ENCODE measurements at regions not wholly inside any gene's neighbourhood (a gene's known extent, or its start where the extent isn't known, plus 50 kb on each side); places are given as distances from the start of the nearest gene placed in this dataset.

DNA sequence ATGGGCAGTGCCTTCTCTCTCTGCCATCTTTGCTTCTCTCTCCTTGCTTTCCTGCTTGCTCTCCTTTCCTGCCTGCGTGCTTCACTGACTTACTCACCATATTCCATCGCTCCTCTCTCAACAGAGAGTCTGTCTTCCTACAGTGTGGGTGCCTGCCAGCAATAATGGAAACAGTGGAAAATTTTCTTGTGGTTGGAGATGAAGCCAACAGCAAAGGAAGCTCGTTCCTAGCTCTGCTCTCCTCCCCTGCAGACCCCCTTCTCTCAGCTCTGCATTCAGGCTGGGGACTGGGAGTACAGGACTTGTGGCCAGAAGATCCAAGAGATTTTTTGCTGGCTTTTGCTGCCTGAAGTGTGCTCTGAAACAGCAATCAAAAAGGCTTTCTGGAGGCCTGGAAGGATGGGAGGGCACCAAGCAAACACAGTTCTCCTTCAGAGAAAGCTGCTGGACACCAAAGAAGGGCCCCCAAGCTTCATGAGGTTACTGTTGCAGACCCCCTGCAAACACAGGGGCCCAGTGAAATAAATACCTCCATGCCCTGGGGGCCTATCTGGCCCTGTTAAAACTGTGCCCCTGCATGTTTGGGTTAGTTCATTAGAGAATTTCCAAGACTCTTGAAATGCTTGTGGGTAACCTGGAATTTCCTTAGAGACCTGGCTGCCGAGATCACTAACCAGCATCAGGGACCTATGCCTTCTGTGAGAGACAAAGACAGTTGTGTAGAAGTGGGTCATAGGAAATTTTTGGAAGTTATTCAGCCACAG, 149.9 kb upstream of the RASGRP1 start:
- TF ChIP-seq, protein P1, sequence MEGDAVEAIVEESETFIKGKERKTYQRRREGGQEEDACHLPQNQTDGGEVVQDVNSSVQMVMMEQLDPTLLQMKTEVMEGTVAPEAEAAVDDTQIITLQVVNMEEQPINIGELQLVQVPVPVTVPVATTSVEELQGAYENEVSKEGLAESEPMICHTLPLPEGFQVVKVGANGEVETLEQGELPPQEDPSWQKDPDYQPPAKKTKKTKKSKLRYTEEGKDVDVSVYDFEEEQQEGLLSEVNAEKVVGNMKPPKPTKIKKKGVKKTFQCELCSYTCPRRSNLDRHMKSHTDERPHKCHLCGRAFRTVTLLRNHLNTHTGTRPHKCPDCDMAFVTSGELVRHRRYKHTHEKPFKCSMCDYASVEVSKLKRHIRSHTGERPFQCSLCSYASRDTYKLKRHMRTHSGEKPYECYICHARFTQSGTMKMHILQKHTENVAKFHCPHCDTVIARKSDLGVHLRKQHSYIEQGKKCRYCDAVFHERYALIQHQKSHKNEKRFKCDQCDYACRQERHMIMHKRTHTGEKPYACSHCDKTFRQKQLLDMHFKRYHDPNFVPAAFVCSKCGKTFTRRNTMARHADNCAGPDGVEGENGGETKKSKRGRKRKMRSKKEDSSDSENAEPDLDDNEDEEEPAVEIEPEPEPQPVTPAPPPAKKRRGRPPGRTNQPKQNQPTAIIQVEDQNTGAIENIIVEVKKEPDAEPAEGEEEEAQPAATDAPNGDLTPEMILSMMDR (IDR thresholded peaks at IDR 0.05) = no peak
- no peak for TF ChIP-seq POLR2AphosphoS5 (IDR thresholded peaks at IDR 0.05; ENCODE audit: low read depth, low read length)
- TF ChIP-seq, protein P2, sequence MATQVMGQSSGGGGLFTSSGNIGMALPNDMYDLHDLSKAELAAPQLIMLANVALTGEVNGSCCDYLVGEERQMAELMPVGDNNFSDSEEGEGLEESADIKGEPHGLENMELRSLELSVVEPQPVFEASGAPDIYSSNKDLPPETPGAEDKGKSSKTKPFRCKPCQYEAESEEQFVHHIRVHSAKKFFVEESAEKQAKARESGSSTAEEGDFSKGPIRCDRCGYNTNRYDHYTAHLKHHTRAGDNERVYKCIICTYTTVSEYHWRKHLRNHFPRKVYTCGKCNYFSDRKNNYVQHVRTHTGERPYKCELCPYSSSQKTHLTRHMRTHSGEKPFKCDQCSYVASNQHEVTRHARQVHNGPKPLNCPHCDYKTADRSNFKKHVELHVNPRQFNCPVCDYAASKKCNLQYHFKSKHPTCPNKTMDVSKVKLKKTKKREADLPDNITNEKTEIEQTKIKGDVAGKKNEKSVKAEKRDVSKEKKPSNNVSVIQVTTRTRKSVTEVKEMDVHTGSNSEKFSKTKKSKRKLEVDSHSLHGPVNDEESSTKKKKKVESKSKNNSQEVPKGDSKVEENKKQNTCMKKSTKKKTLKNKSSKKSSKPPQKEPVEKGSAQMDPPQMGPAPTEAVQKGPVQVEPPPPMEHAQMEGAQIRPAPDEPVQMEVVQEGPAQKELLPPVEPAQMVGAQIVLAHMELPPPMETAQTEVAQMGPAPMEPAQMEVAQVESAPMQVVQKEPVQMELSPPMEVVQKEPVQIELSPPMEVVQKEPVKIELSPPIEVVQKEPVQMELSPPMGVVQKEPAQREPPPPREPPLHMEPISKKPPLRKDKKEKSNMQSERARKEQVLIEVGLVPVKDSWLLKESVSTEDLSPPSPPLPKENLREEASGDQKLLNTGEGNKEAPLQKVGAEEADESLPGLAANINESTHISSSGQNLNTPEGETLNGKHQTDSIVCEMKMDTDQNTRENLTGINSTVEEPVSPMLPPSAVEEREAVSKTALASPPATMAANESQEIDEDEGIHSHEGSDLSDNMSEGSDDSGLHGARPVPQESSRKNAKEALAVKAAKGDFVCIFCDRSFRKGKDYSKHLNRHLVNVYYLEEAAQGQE (IDR thresholded peaks at IDR 0.05; ENCODE audit: insufficient read depth in 1 of 2, low read depth in 2 of 2, low read length in 1 of 2) = no peak
- TF ChIP-seq SIN3A (IDR thresholded peaks at IDR 0.05; ENCODE audit: borderline replicate concordance, insufficient read depth, low read depth, low read length) = no peak
- TF ChIP-seq TCF7L2 (IDR thresholded peaks at IDR 0.05; ENCODE audit: low read depth, low read length) = no peak

Measured in Panc1 (cell line).